Activated B cell treated with CpG ODN at 0.5 μM for 24 hours (primary cell): ENCODE measurements at regions not wholly inside any gene's neighbourhood (a gene's known extent, or its start where the extent isn't known, plus 50 kb on each side); places are given as distances from the start of the nearest gene placed in this dataset.

Experiments used
- ATAC-seq: fragments of 200-7000 bp; cut with Tn5 transposase; one replicate; pipeline ENCODE4 v1.10.0; 2021; ENCODE audit warnings: low read depth, mild to moderate bottlenecking, moderate library complexity
- CTCF ChIA-PET: fragments of 350-600 bp; sonication (Branson Sonifier 250); formaldehyde crosslinking; loops from one replicate; lab custom pipeline; 2021; ENCODE audit warnings: antibody characterized with exemption; lab: Charles Lee
- POLR2A ChIA-PET: fragments of 350-600 bp; sonication (Branson Sonifier 250); formaldehyde crosslinking; loops from one replicate; lab custom pipeline; 2021; ENCODE audit warnings: antibody characterized with exemption; lab: Charles Lee
- DNase-seq: peaks from one replicate; pipeline ENCODE4 v3.0.0; 2022
- H3K27ac Mint-ChIP-seq: one replicate; pipeline ENCODE4 v1.8.0; 2020; ENCODE audit warnings: mixed read lengths
- H3K27me3 Mint-ChIP-seq: one replicate; pipeline ENCODE4 v1.8.0; 2021; ENCODE audit warnings: mixed read lengths
- H3K36me3 Mint-ChIP-seq: one replicate; pipeline ENCODE4 v1.8.0; 2021; ENCODE audit warnings: low read depth, mixed read lengths
- H3K4me1 Mint-ChIP-seq: one replicate; pipeline ENCODE4 v1.8.0; 2021; ENCODE audit warnings: mixed read lengths
- H3K4me3 Mint-ChIP-seq: one replicate; pipeline ENCODE4 v1.8.0; 2020; ENCODE audit warnings: mild to moderate bottlenecking, mixed read lengths
- H3K9me3 Mint-ChIP-seq: one replicate; pipeline ENCODE4 v1.8.0; 2020; ENCODE audit warnings: mixed read lengths
- intact Hi-C: fragments of 100-400 bp; cut with micrococcal nuclease; formaldehyde crosslinking; loops from one replicate; pipeline ENCODE4 v1.15.1; 2024
- TF ChIP-seq, protein P1 (sequence below): fragments of 200-600 bp; IDR thresholded peaks from one replicate; pipeline ENCODE4 v1.8.0; 2022; ENCODE audit warnings: antibody characterized with exemption, mild to moderate bottlenecking

DNA sequence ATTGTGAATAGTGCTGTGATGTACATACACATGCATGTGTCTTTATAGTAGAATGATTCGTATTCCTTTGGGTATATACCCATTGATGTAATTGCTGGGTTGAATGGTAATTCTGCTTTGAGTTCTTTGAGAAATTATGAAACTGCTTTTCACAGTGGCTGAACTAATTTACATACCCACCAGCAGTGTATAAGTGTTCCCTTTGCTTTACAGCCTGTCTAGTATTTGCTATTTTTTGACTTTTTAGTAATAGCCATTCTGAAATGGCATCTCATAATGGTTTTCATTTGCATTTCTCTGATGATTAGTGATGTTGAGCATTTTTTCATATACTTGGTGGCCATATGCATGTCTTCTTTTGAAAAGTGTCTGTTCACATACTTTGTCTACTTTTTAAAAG, 54.5 kb upstream of the FAM78B start:
- intact Hi-C loops, result no loop called here
- peaks cover 38% of the 10 kb centered on the region for H3K9me3 Mint-ChIP-seq

DNA sequence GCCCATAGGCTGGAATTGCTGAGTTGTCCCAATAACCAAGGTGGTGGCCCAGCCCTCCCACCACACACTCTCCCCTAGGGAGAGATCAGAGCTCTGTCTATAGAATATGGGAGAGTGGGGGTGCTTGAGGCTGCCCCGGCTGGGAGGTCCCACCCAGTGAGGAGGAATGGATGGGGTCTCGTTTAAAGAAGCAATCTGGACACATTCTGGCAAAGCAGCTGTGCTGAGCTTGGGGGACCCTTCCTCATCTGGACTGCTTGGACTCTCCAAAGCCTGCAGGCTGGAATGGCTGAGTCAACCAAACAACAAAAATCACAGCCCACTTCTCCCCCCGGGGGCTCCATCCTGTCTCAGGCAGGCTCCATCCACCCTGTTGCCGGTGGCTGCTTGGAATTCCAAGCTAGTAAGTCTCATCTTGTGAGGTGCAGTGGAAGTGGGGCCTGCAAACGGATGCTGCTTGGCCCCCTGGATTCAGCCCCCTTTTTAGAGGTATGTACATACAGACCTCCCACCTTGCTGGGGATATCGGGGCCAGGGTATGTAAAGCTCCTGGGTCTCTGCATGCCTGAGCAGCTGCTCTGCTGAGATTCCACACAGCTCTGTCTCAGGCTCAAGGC, 67.1 kb upstream of the FAM78B start:
- TF ChIP-seq, protein P1, sequence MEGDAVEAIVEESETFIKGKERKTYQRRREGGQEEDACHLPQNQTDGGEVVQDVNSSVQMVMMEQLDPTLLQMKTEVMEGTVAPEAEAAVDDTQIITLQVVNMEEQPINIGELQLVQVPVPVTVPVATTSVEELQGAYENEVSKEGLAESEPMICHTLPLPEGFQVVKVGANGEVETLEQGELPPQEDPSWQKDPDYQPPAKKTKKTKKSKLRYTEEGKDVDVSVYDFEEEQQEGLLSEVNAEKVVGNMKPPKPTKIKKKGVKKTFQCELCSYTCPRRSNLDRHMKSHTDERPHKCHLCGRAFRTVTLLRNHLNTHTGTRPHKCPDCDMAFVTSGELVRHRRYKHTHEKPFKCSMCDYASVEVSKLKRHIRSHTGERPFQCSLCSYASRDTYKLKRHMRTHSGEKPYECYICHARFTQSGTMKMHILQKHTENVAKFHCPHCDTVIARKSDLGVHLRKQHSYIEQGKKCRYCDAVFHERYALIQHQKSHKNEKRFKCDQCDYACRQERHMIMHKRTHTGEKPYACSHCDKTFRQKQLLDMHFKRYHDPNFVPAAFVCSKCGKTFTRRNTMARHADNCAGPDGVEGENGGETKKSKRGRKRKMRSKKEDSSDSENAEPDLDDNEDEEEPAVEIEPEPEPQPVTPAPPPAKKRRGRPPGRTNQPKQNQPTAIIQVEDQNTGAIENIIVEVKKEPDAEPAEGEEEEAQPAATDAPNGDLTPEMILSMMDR, result no peak
- no peaks in the 10 kb centered on the region for H3K27me3 Mint-ChIP-seq
- DNase-seq (no peak), ATAC-seq (no peak)
- POLR2A ChIA-PET, result no interaction called here
- no peak overlapping the region for H3K4me3 Mint-ChIP-seq
- peaks cover 12% of the 10 kb centered on the region for H3K9me3 Mint-ChIP-seq
- no peaks in the 10 kb centered on the region for H3K36me3 Mint-ChIP-seq
- no peak overlapping the region for H3K27ac Mint-ChIP-seq
- intact Hi-C loops, result no loop called here
- no peaks in the 10 kb centered on the region for H3K4me1 Mint-ChIP-seq
- CTCF ChIA-PET, result no interaction called here

More for the DNA sequence above, 54.5 kb upstream of the FAM78B start:
- no peak for ATAC-seq
- H3K4me1 Mint-ChIP-seq, result no peaks in the 10 kb centered on the region
- CTCF ChIA-PET, result no interaction called here
- DNase-seq, result no peak
- TF ChIP-seq, protein P1, result no peak
- H3K36me3 Mint-ChIP-seq, result no peaks in the 10 kb centered on the region
- peaks cover 3% of the 10 kb centered on the region for H3K27me3 Mint-ChIP-seq
- POLR2A ChIA-PET, result no interaction called here
- H3K4me3 Mint-ChIP-seq, result no peak overlapping the region
- no peak overlapping the region for H3K27ac Mint-ChIP-seq

GRCh38 chr1:166235728-166236127, 68.9 kb upstream of the FAM78B start:
- H3K9me3 Mint-ChIP-seq, result peaks cover 12% of the 10 kb centered on the region
- POLR2A ChIA-PET, result no interaction called here
- DNase-seq (no peak), ATAC-seq (no peak)
- H3K4me1 Mint-ChIP-seq, result no peaks in the 10 kb centered on the region
- intact Hi-C loops, result no loop called here
- H3K36me3 Mint-ChIP-seq, result no peaks in the 10 kb centered on the region
- H3K27me3 Mint-ChIP-seq, result no peaks in the 10 kb centered on the region
- TF ChIP-seq, protein P1, result no peak
- CTCF ChIA-PET, result no interaction called here
- no peak overlapping the region for H3K27ac Mint-ChIP-seq
- H3K4me3 Mint-ChIP-seq, result no peak overlapping the region

- Mint-ChIP-seq H3K4me1 (no peaks in the 10 kb centered on the region), H3K27ac (no peak overlapping the region), H3K36me3 (no peaks in the 10 kb centered on the region), H3K27me3 (no peaks in the 10 kb centered on the region), H3K9me3 (peaks cover 3% of the 10 kb centered on the region), H3K4me3 (no peak overlapping the region)
- no peak for ATAC-seq
- intact Hi-C loops, result no loop called here
- ChIA-PET CTCF (no interaction called here), POLR2A (no interaction called here)
- TF ChIP-seq, protein P1, result no peak
- no peak for DNase-seq
Observed at GRCh38 chr1:166237675-166238074, 70.9 kb upstream of the FAM78B start.

DNA sequence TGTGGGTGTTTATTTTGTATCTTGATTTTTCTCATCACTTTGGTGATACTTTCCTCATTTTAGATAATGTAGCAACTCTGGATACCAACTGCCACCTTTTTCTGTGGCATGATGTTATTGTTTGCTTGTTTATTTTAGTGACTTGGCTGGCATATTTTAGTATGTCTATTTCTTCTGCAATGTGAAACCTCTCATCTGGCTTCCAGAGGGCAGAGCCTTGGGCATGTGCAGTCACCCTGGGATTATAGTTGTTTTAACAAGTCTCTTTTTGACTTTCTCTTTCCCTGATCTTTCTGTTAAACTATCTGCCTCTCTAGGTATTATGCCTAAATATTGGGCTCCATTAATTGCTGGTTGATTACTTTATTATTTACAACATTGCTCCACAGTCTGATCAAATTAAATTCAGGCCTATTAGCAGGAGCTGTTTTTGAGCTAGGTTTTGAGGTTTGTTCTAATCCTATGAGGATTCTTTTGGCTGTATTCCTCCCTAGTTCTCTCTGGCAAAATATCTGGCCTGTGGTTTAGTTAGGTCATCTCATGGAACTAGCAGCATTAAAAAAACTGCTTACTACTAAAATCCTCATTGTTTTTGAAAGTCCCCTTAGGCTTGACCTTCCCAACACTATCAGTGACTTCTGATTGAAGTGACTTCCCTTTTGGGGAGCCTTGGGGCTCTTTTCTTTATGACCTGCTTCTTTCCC, 86.4 kb upstream of the FAM78B start:
- ChIA-PET CTCF (no interaction called here), POLR2A (no interaction called here)
- Mint-ChIP-seq H3K27ac (no peak overlapping the region), H3K36me3 (no peaks in the 10 kb centered on the region), H3K4me1 (no peaks in the 10 kb centered on the region), H3K27me3 (no peaks in the 10 kb centered on the region), H3K9me3 (peaks cover 12% of the 10 kb centered on the region), H3K4me3 (no peak overlapping the region)
- ATAC-seq (no peak), DNase-seq (no peak)
- intact Hi-C loops, result no loop called here
- TF ChIP-seq, protein P1, result no peak
